Right lobe of liver (tissue), 4 donors: ENCODE measurements at regions not wholly inside any gene's neighbourhood (a gene's known extent, or its start where the extent isn't known, plus 50 kb on each side); places are given as distances from the start of the nearest gene placed in this dataset.

Experiments
- CTCF ChIP-seq, 4 donors: fragments of 200-600 bp in 3 of 4; fragments of 450-650 bp in 1 of 4; IDR thresholded peaks; one replicate each; pipeline versions ENCODE4 v1.5.1 to v1.8.0; 2016 to 2022; ENCODE audit warnings: antibody characterized with exemption in 4 of 4, mild to moderate bottlenecking in 2 of 4
- POLR2A ChIP-seq: fragments of 450-650 bp; IDR thresholded peaks from one replicate; pipeline ENCODE4 v1.6.1; 2017; ENCODE audit warnings: antibody characterized with exemption, mild to moderate bottlenecking
- donor health status: DM: no; HTN: no; CAD: no.
- donor health status: DM: no; HTN: no; CAD: no.
- donor health status: DM: no; HTN: yes; CAD: no.

- TF ChIP-seq CTCF (IDR thresholded peaks at IDR 0.05) = no peak
- no peak for TF ChIP-seq POLR2A
Measured at GRCh38 chr21:15586752-15587427, 142.9 kb upstream of the USP25 start.
